Neural cell (in vitro differentiated cells): ENCODE measurements at regions not wholly inside any gene's neighbourhood (a gene's known extent, or its start where the extent isn't known, plus 50 kb on each side); places are given as distances from the start of the nearest gene placed in this dataset.
A peak's percentile ranks its signal among the peaks of the same experiment; 100 is the strongest.
"Not testable (repeated sequence)": the region's sequence is repeated elsewhere in the genome, so short reads cannot be mapped to it uniquely, and the experiment has no call there.

Experiments
- H2AFZ ChIP-seq: fragments of 200-600, 300-800 bp; sonication (generic), shearing (Covaris generic); 2 replicates; pipeline ENCODE4 v1.6.0; 2014; ENCODE audit warnings: low read depth, mild to moderate bottlenecking, antibody characterized with exemption, low read length, moderate library complexity
- H3F3A ChIP-seq: fragments of 200-600 bp; shearing (Covaris generic); 2 replicates; pipeline ENCODE4 v1.6.1; 2016; ENCODE audit warnings: mild to moderate bottlenecking, moderate library complexity, mixed read lengths, antibody characterized with exemption, low read length; ENCODE audit not compliant: insufficient read depth, poor library complexity, severe bottlenecking
- H3K27ac ChIP-seq: fragments of 200-600, 300-800 bp; sonication (generic), shearing (Covaris generic); 2 replicates; pipeline ENCODE4 v1.5.1; 2014; ENCODE audit warnings: mild to moderate bottlenecking, low read length, moderate library complexity
- H3K27me3 ChIP-seq: fragments of 300-800, 200-600 bp; sonication (generic), shearing (Covaris generic); 2 replicates; pipeline ENCODE4 v1.6.0; 2014; ENCODE audit warnings: mild to moderate bottlenecking, low read depth, low read length, moderate library complexity; ENCODE audit not compliant: insufficient read depth
- H3K36me3 ChIP-seq: fragments of 300-800, 200-600 bp; sonication (generic), shearing (Covaris generic); 2 replicates; pipeline ENCODE4 v1.5.1; 2014; ENCODE audit warnings: mild to moderate bottlenecking, antibody characterized with exemption, low read length, moderate library complexity; ENCODE audit not compliant: insufficient read depth
- H3K4me2 ChIP-seq: fragments of 300-800, 200-600 bp; sonication (generic), shearing (Covaris generic); 2 replicates; pipeline ENCODE4 v1.6.0; 2014; ENCODE audit warnings: mild to moderate bottlenecking, low read length
- H3K4me3 ChIP-seq: fragments of 300-800, 200-600 bp; sonication (generic), shearing (Covaris generic); 2 replicates; pipeline ENCODE4 v1.5.1; 2014; ENCODE audit warnings: mild to moderate bottlenecking, low read length, moderate library complexity
- H3K79me2 ChIP-seq: fragments of 200-600 bp; shearing (Covaris generic); replicated peaks from 2 replicates; pipeline ENCODE4 v1.6.0; 2014; ENCODE audit warnings: mild to moderate bottlenecking, low read length, moderate library complexity; ENCODE audit not compliant: insufficient read depth
- H3K9ac ChIP-seq: fragments of 300-800, 200-600 bp; sonication (generic), shearing (Covaris generic); 2 replicates; pipeline ENCODE4 v1.6.1; 2016; ENCODE audit warnings: mild to moderate bottlenecking, low read length, mixed read lengths
- H3K9me2 ChIP-seq: fragments of 200-600 bp; shearing (Covaris generic); 2 replicates; pipeline ENCODE4 v1.6.1; 2016; ENCODE audit warnings: mild to moderate bottlenecking, low read length, mixed read lengths; ENCODE audit not compliant: insufficient read depth
- H3K9me3 ChIP-seq: fragments of 200-600, 300-800 bp; sonication (generic), shearing (Covaris generic); 2 replicates; pipeline ENCODE4 v1.6.1; 2016; ENCODE audit warnings: mild to moderate bottlenecking, mixed run types, low read length, moderate library complexity, mixed read lengths
- H4K20me1 ChIP-seq: fragments of 200-600 bp; shearing (Covaris generic); 2 replicates; pipeline ENCODE4 v1.6.1; 2016; ENCODE audit warnings: mild to moderate bottlenecking, mixed run types; ENCODE audit not compliant: insufficient read depth
- EP300 ChIP-seq: fragments of 450-650 bp; conservative IDR thresholded peaks from 2 replicates; pipeline ENCODE4 v1.6.1; 2014; ENCODE audit warnings: antibody characterized with exemption, mild to moderate bottlenecking, moderate library complexity; ENCODE audit not compliant: poor library complexity, severe bottlenecking
- EZH2 ChIP-seq: fragments of 200-600, 300-800 bp; shearing (Covaris generic), sonication (generic); IDR thresholded peaks from 2 replicates; pipeline ENCODE4 v1.6.1; 2014; ENCODE audit warnings: antibody characterized with exemption, low read length, borderline replicate concordance, mild to moderate bottlenecking; ENCODE audit not compliant: insufficient read depth, poor library complexity, severe bottlenecking
- MXI1 ChIP-seq: fragments of 450-650 bp; conservative IDR thresholded peaks from 2 replicates; pipeline ENCODE4 v1.6.1; 2014; ENCODE audit warnings: antibody characterized with exemption, mild to moderate bottlenecking; ENCODE audit not compliant: poor library complexity, severe bottlenecking
- POLR2AphosphoS5 ChIP-seq: IDR thresholded peaks from 2 replicates; pipeline ENCODE4 v1.6.1; 2012
- RAD21 ChIP-seq: fragments of 450-650 bp; conservative IDR thresholded peaks from 2 replicates; pipeline ENCODE4 v1.6.1; 2014; ENCODE audit warnings: antibody characterized with exemption, mild to moderate bottlenecking, moderate library complexity
- SMC3 ChIP-seq: fragments of 450-650 bp; conservative IDR thresholded peaks from 2 replicates; pipeline ENCODE4 v1.6.1; 2014; ENCODE audit warnings: antibody characterized with exemption, mild to moderate bottlenecking, moderate library complexity; ENCODE audit not compliant: poor library complexity
- TAF1 ChIP-seq: IDR thresholded peaks from 2 replicates; pipeline ENCODE4 v1.6.1; 2012; ENCODE audit warnings: low read depth
- TF ChIP-seq, protein P1 (sequence below): fragments of 450-650 bp; IDR thresholded peaks from 2 replicates; pipeline ENCODE4 v1.5.1; 2014; ENCODE audit warnings: antibody characterized with exemption, mild to moderate bottlenecking, moderate library complexity; ENCODE audit not compliant: poor library complexity, severe bottlenecking
- TF ChIP-seq, protein P2 (sequence below): IDR thresholded peaks from 2 replicates; pipeline ENCODE4 v1.6.1; 2012; ENCODE audit warnings: borderline replicate concordance

DNA sequence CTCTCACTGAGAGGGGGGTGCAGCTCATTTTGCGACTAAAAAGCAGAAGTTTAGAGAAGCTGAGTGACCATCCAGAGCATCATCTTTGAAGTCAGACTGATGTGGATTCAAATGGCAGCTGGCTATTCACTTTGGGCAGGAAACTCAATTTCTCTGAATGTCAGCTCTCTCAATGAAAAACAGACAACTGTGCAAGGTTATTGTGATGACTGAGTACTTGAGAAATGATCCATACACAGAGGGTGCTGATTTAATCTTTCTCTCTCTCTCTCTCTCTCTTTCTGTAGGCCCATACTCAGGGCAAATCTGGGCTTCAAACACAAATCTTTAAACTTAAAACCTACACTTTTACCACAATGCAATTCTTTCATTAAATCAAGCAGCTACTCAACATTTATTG is 185.8 kb upstream of the SLIT2 start:
- Histone ChIP-seq H3K27me3 (no peaks in the 10 kb centered on the region), H3F3A (no peaks in the 10 kb centered on the region), H2AFZ (no peak overlapping the region), H3K9me2 (no peaks in the 10 kb centered on the region), H3K4me3 (no peak overlapping the region), H3K9ac (no peak overlapping the region), H3K9me3 (no peaks in the 10 kb centered on the region), H3K27ac (no peak overlapping the region), H3K4me2 (no peak overlapping the region), H3K79me2 (no peaks in the 10 kb centered on the region), H3K36me3 (no peaks in the 10 kb centered on the region), H4K20me1 (no peaks in the 10 kb centered on the region)
- TF ChIP-seq MXI1 (no peak), EP300 (no peak), SMC3 (no peak), POLR2AphosphoS5 (no peak), TAF1 (no peak), RAD21 (no peak), EZH2 (no peak)
- TF ChIP-seq, protein P1, sequence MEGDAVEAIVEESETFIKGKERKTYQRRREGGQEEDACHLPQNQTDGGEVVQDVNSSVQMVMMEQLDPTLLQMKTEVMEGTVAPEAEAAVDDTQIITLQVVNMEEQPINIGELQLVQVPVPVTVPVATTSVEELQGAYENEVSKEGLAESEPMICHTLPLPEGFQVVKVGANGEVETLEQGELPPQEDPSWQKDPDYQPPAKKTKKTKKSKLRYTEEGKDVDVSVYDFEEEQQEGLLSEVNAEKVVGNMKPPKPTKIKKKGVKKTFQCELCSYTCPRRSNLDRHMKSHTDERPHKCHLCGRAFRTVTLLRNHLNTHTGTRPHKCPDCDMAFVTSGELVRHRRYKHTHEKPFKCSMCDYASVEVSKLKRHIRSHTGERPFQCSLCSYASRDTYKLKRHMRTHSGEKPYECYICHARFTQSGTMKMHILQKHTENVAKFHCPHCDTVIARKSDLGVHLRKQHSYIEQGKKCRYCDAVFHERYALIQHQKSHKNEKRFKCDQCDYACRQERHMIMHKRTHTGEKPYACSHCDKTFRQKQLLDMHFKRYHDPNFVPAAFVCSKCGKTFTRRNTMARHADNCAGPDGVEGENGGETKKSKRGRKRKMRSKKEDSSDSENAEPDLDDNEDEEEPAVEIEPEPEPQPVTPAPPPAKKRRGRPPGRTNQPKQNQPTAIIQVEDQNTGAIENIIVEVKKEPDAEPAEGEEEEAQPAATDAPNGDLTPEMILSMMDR = no peak
- TF ChIP-seq, protein P2, sequence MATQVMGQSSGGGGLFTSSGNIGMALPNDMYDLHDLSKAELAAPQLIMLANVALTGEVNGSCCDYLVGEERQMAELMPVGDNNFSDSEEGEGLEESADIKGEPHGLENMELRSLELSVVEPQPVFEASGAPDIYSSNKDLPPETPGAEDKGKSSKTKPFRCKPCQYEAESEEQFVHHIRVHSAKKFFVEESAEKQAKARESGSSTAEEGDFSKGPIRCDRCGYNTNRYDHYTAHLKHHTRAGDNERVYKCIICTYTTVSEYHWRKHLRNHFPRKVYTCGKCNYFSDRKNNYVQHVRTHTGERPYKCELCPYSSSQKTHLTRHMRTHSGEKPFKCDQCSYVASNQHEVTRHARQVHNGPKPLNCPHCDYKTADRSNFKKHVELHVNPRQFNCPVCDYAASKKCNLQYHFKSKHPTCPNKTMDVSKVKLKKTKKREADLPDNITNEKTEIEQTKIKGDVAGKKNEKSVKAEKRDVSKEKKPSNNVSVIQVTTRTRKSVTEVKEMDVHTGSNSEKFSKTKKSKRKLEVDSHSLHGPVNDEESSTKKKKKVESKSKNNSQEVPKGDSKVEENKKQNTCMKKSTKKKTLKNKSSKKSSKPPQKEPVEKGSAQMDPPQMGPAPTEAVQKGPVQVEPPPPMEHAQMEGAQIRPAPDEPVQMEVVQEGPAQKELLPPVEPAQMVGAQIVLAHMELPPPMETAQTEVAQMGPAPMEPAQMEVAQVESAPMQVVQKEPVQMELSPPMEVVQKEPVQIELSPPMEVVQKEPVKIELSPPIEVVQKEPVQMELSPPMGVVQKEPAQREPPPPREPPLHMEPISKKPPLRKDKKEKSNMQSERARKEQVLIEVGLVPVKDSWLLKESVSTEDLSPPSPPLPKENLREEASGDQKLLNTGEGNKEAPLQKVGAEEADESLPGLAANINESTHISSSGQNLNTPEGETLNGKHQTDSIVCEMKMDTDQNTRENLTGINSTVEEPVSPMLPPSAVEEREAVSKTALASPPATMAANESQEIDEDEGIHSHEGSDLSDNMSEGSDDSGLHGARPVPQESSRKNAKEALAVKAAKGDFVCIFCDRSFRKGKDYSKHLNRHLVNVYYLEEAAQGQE = no peak

DNA sequence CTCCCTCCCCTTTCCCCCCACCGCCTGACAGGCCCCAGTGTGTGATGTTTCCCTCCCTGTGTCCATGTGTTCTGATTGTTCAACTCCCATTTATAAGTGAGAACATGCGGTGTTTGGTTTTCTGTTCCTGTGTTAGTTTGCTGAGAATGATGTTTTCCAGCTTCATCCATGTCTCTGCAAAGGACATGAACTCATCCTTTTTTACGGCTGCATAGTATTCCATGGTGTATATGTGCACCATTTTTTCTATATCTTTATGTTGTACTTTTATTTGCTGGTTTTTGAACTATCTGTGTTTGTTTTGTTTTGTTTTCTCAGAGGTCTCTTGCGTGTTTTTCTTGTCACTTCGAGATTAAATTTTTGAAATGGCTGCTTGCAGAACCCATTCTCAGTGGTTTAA is 188.8 kb upstream of the SLIT2 start:
- H3K9ac ChIP-seq, H3K79me2 ChIP-seq, H4K20me1 ChIP-seq, H2AFZ ChIP-seq, H3K4me3 ChIP-seq, H3K9me2 ChIP-seq, H3K36me3 ChIP-seq, H3F3A ChIP-seq, H3K27me3 ChIP-seq, H3K27ac ChIP-seq, H3K4me2 ChIP-seq, H3K9me3 ChIP-seq: not testable (repeated sequence)

DNA sequence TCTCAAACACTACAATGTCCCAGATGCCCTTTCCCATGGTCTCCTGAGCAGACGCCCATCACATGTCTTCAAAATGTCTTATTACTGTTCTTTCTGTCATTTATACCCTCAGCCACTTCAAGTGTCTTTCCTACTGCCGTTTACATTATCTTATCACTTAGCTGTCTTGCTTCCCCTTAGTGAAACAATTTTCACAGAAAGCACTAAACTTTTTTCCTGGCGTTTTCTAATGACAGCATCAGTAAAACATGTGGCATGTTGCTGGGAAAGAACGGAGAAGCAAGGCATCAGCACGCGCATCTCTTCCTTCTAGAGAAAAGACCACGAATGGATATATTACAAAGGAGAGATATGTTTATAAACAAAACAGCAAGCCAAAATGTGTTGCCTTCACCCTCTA is 189.7 kb upstream of the SLIT2 start:
- Histone ChIP-seq H3K36me3 (no peaks in the 10 kb centered on the region), H3K27me3 (no peaks in the 10 kb centered on the region), H3K9me3 (no peaks in the 10 kb centered on the region), H3K9ac (no peak overlapping the region), H3K4me2 (peak overlapping the region; percentile 35), H3K4me3 (peak overlapping the region; percentile 13), H3K27ac (peak overlapping the region; percentile 79), H2AFZ (no peak overlapping the region), H3F3A (no peaks in the 10 kb centered on the region), H3K79me2 (no peaks in the 10 kb centered on the region), H4K20me1 (no peaks in the 10 kb centered on the region), H3K9me2 (no peaks in the 10 kb centered on the region)
- TF ChIP-seq TAF1 (no peak), EZH2 (no peak), SMC3 (peak; percentile 32), POLR2AphosphoS5 (peak; percentile 87), RAD21 (peak; percentile 32), EP300 (peak; percentile 98), MXI1 (peak; percentile 74)
- TF ChIP-seq, protein P1 = no peak
- TF ChIP-seq, protein P2 = peak; percentile 99
